Kidney epithelial cell (primary cell): ENCODE measurements at regions not wholly inside any gene's neighbourhood (a gene's known extent, or its start where the extent isn't known, plus 50 kb on each side); places are given as distances from the start of the nearest gene placed in this dataset.

Experiments used
- DNase-seq: peaks from one replicate; pipeline ENCODE4 v3.0.0-alpha.2; 2010; ENCODE audit warnings: low read depth
- H3K27me3 ChIP-seq: 2 replicates; pipeline ENCODE4 v1.6.0; 2011; ENCODE audit warnings: low read length; ENCODE audit not compliant: control insufficient read depth, insufficient read depth
- H3K36me3 ChIP-seq: 2 replicates; pipeline ENCODE4 v1.5.1; 2011; ENCODE audit warnings: low read length; ENCODE audit not compliant: control insufficient read depth, insufficient read depth
- H3K4me3 ChIP-seq: 2 replicates; pipeline ENCODE4 v1.5.1; 2011; ENCODE audit warnings: low read depth, mild to moderate bottlenecking, control low read depth, low read length
- CTCF ChIP-seq: IDR thresholded peaks from 2 replicates; pipeline ENCODE4 v1.5.1; 2011; ENCODE audit warnings: mild to moderate bottlenecking, moderate library complexity, low read length, control low read depth, inconsistent platforms; ENCODE audit not compliant: insufficient read depth, poor library complexity, severe bottlenecking

- no peaks in the 10 kb centered on the region for H3K27me3 ChIP-seq
- no peak for TF ChIP-seq CTCF
- no peak overlapping the region for H3K4me3 ChIP-seq
- H3K36me3 ChIP-seq = no peaks in the 10 kb centered on the region
- DNase-seq = no peak
Observed at GRCh38 chr13:97583907-97584497, 150.0 kb downstream of the RAP2A start.

GRCh38 chr13:97586941-97587340 is 153.0 kb downstream of the RAP2A start:
- no peak for TF ChIP-seq CTCF
- no peaks in the 10 kb centered on the region for H3K27me3 ChIP-seq
- no peaks in the 10 kb centered on the region for H3K36me3 ChIP-seq
- no peak for DNase-seq
- no peak overlapping the region for H3K4me3 ChIP-seq

- Histone ChIP-seq H3K4me3 (no peak overlapping the region), H3K27me3 (no peaks in the 10 kb centered on the region), H3K36me3 (no peaks in the 10 kb centered on the region)
- DNase-seq = no peak
- no peak for TF ChIP-seq CTCF
Observed at GRCh38 chr13:97588993-97589392, 155.0 kb downstream of the RAP2A start.

GRCh38 chr13:97600458-97601075 is 166.6 kb downstream of the RAP2A start:
- no peak for DNase-seq
- H3K36me3 ChIP-seq = no peaks in the 10 kb centered on the region
- no peak for TF ChIP-seq CTCF
- H3K27me3 ChIP-seq = no peaks in the 10 kb centered on the region
- no peak overlapping the region for H3K4me3 ChIP-seq

- TF ChIP-seq CTCF = no peak
- Histone ChIP-seq H3K4me3 (no peak overlapping the region), H3K36me3 (no peaks in the 10 kb centered on the region), H3K27me3 (no peaks in the 10 kb centered on the region)
- no peak for DNase-seq
Observed at GRCh38 chr13:97615266-97615665, 181.3 kb downstream of the RAP2A start.

GRCh38 chr13:97616385-97616784 is 182.4 kb downstream of the RAP2A start:
- DNase-seq = no peak
- Histone ChIP-seq H3K4me3 (no peak overlapping the region), H3K36me3 (no peaks in the 10 kb centered on the region), H3K27me3 (no peaks in the 10 kb centered on the region)
- no peak for TF ChIP-seq CTCF
